ENCODE measurements at regions not wholly inside any gene's neighbourhood (a gene's known extent, or its start where the extent isn't known, plus 50 kb on each side); places are given as distances from the start of the nearest gene placed in this dataset.
"Not testable (repeated sequence)": the region's sequence is repeated elsewhere in the genome, so short reads cannot be mapped to it uniquely, and the experiment has no call there.

GRCh38 chr11:109714444-109714843, 292.5 kb downstream of the C11orf87 start:
- not testable (repeated sequence) for ATAC-seq (replicated peaks); H3K27me3 Mint-ChIP-seq; H3K4me3 Mint-ChIP-seq; H3K36me3 Mint-ChIP-seq (ENCODE audit: insufficient read depth); DNase-seq; H3K4me1 Mint-ChIP-seq (ENCODE audit: low read depth in 2 of 2); H3K27ac Mint-ChIP-seq
- H3K9me3 Mint-ChIP-seq, result peaks cover 13 to 34% of the 10 kb centered on the region in 2 donors

- H3K9me3 Mint-ChIP-seq, result peaks cover 13 to 25% of the 10 kb centered on the region in 2 donors
- H3K27me3 Mint-ChIP-seq; ATAC-seq (replicated peaks); H3K27ac Mint-ChIP-seq; H3K4me1 Mint-ChIP-seq (ENCODE audit: low read depth in 2 of 2); H3K36me3 Mint-ChIP-seq (ENCODE audit: insufficient read depth); H3K4me3 Mint-ChIP-seq; DNase-seq: not testable (repeated sequence)
These were observed 293.4 kb downstream of the C11orf87 start for GRCh38 chr11:109715424-109715823.

- Mint-ChIP-seq H3K9me3 (peaks cover 0 to 14% of the 10 kb centered on the region in 2 donors), H3K27me3 (no peaks in the 10 kb centered on the region), H3K4me1 (ENCODE audit: low read depth in 2 of 2) (no peaks in the 10 kb centered on the region), H3K27ac (no peak overlapping the region), H3K36me3 (ENCODE audit: insufficient read depth) (peaks cover 2% of the 10 kb centered on the region), H3K4me3 (no peak overlapping the region)
- no peak for ATAC-seq (replicated peaks)
- no peak for DNase-seq
These were observed 304.1 kb downstream of the C11orf87 start for GRCh38 chr11:109726061-109726460.

- Mint-ChIP-seq H3K4me3 (no peak overlapping the region), H3K36me3 (ENCODE audit: insufficient read depth) (peaks cover 2% of the 10 kb centered on the region), H3K27ac (no peak overlapping the region), H3K9me3 (peaks cover 0 to 14% of the 10 kb centered on the region in 2 donors), H3K27me3 (no peaks in the 10 kb centered on the region), H3K4me1 (ENCODE audit: low read depth in 2 of 2) (no peaks in the 10 kb centered on the region)
- ATAC-seq (replicated peaks), result no peak
- DNase-seq, result no peak
These were observed 306.1 kb downstream of the C11orf87 start for GRCh38 chr11:109728056-109728455.

GRCh38 chr11:109729761-109730160, 307.8 kb downstream of the C11orf87 start:
- H3K4me3 Mint-ChIP-seq, result no peak overlapping the region
- no peaks in the 10 kb centered on the region for H3K36me3 Mint-ChIP-seq (ENCODE audit: insufficient read depth)
- H3K27me3 Mint-ChIP-seq, result no peaks in the 10 kb centered on the region
- ATAC-seq (replicated peaks) (no peak), DNase-seq (no peak)
- H3K27ac Mint-ChIP-seq, result no peak overlapping the region
- no peaks in the 10 kb centered on the region for H3K4me1 Mint-ChIP-seq (ENCODE audit: low read depth in 2 of 2)
- peaks cover 0 to 13% of the 10 kb centered on the region in 2 donors for H3K9me3 Mint-ChIP-seq

GRCh38 chr11:109730669-109731068, 308.7 kb downstream of the C11orf87 start:
- no peak overlapping the region for H3K27ac Mint-ChIP-seq
- H3K4me3 Mint-ChIP-seq, result no peak overlapping the region
- no peaks in the 10 kb centered on the region for H3K4me1 Mint-ChIP-seq (ENCODE audit: low read depth in 2 of 2)
- ATAC-seq (replicated peaks) (no peak), DNase-seq (no peak)
- H3K9me3 Mint-ChIP-seq, result peaks cover 0 to 8% of the 10 kb centered on the region in 2 donors
- H3K27me3 Mint-ChIP-seq, result no peaks in the 10 kb centered on the region
- H3K36me3 Mint-ChIP-seq (ENCODE audit: insufficient read depth), result no peaks in the 10 kb centered on the region

- H3K4me3 Mint-ChIP-seq, result no peak overlapping the region
- H3K36me3 Mint-ChIP-seq (ENCODE audit: insufficient read depth), result no peaks in the 10 kb centered on the region
- no peaks in the 10 kb centered on the region for H3K27me3 Mint-ChIP-seq
- ATAC-seq (replicated peaks) (no peak), DNase-seq (no peak)
- no peaks in the 10 kb centered on the region for H3K4me1 Mint-ChIP-seq (ENCODE audit: low read depth in 2 of 2)
- H3K9me3 Mint-ChIP-seq, result peaks cover 0 to 8% of the 10 kb centered on the region in 2 donors
- no peak overlapping the region for H3K27ac Mint-ChIP-seq
These were observed 309.5 kb downstream of the C11orf87 start for GRCh38 chr11:109731451-109731850.

GRCh38 chr11:109733245-109733644, 311.3 kb downstream of the C11orf87 start:
- Mint-ChIP-seq H3K27ac (no peak overlapping the region), H3K4me3 (no peak overlapping the region), H3K27me3 (no peaks in the 10 kb centered on the region), H3K4me1 (ENCODE audit: low read depth in 2 of 2) (no peaks in the 10 kb centered on the region), H3K36me3 (ENCODE audit: insufficient read depth) (no peaks in the 10 kb centered on the region), H3K9me3 (peaks cover 3 to 8% of the 10 kb centered on the region in 2 donors)
- ATAC-seq (replicated peaks) (no peak), DNase-seq (no peak)

GRCh38 chr11:109734566-109734965, 312.6 kb downstream of the C11orf87 start:
- no peaks in the 10 kb centered on the region for H3K4me1 Mint-ChIP-seq (ENCODE audit: low read depth in 2 of 2)
- H3K27ac Mint-ChIP-seq, result no peak overlapping the region
- H3K27me3 Mint-ChIP-seq, result no peaks in the 10 kb centered on the region
- peaks cover 0 to 5% of the 10 kb centered on the region in 2 donors for H3K9me3 Mint-ChIP-seq
- DNase-seq, result no peak
- H3K4me3 Mint-ChIP-seq, result no peak overlapping the region
- no peaks in the 10 kb centered on the region for H3K36me3 Mint-ChIP-seq (ENCODE audit: insufficient read depth)
- no peak for ATAC-seq (replicated peaks)

GRCh38 chr11:109735128-109735527, 313.1 kb downstream of the C11orf87 start:
- ATAC-seq (replicated peaks), result no peak
- no peaks in the 10 kb centered on the region for H3K36me3 Mint-ChIP-seq (ENCODE audit: insufficient read depth)
- H3K27ac Mint-ChIP-seq, result no peak overlapping the region
- H3K4me1 Mint-ChIP-seq (ENCODE audit: low read depth in 2 of 2), result no peaks in the 10 kb centered on the region
- H3K27me3 Mint-ChIP-seq, result no peaks in the 10 kb centered on the region
- DNase-seq, result no peak
- no peak overlapping the region for H3K4me3 Mint-ChIP-seq
- H3K9me3 Mint-ChIP-seq, result peaks cover 0 to 5% of the 10 kb centered on the region in 2 donors

- no peaks in the 10 kb centered on the region for H3K36me3 Mint-ChIP-seq (ENCODE audit: insufficient read depth)
- H3K4me1 Mint-ChIP-seq (ENCODE audit: low read depth in 2 of 2), result no peaks in the 10 kb centered on the region
- H3K27ac Mint-ChIP-seq, result no peak overlapping the region
- H3K4me3 Mint-ChIP-seq, result no peak overlapping the region
- peaks cover 0 to 5% of the 10 kb centered on the region in 2 donors for H3K9me3 Mint-ChIP-seq
- no peaks in the 10 kb centered on the region for H3K27me3 Mint-ChIP-seq
- DNase-seq (no peak), ATAC-seq (replicated peaks) (no peak)
These were observed 317.4 kb downstream of the C11orf87 start for GRCh38 chr11:109739379-109739778.

GRCh38 chr11:109745996-109746625, 324.1 kb downstream of the C11orf87 start:
- ATAC-seq (replicated peaks) (no peak), DNase-seq (no peak)
- no peak overlapping the region for H3K4me3 Mint-ChIP-seq
- H3K27ac Mint-ChIP-seq, result no peak overlapping the region
- no peaks in the 10 kb centered on the region for H3K36me3 Mint-ChIP-seq (ENCODE audit: insufficient read depth)
- peaks cover 6% of the 10 kb centered on the region in 2 donors for H3K9me3 Mint-ChIP-seq
- H3K4me1 Mint-ChIP-seq (ENCODE audit: low read depth in 2 of 2), result no peaks in the 10 kb centered on the region
- H3K27me3 Mint-ChIP-seq, result no peaks in the 10 kb centered on the region

- DNase-seq (no peak), ATAC-seq (replicated peaks) (no peak)
- Mint-ChIP-seq H3K4me3 (no peak overlapping the region), H3K36me3 (ENCODE audit: insufficient read depth) (no peaks in the 10 kb centered on the region), H3K9me3 (peaks cover 6% of the 10 kb centered on the region in 2 donors), H3K27me3 (no peaks in the 10 kb centered on the region), H3K27ac (no peak overlapping the region), H3K4me1 (ENCODE audit: low read depth in 2 of 2) (no peaks in the 10 kb centered on the region)
These were observed 325.8 kb downstream of the C11orf87 start for GRCh38 chr11:109747839-109748238.

GRCh38 chr11:109749476-109749875, 327.5 kb downstream of the C11orf87 start:
- Mint-ChIP-seq H3K27ac (no peak overlapping the region), H3K27me3 (no peaks in the 10 kb centered on the region), H3K4me1 (ENCODE audit: low read depth in 2 of 2) (no peaks in the 10 kb centered on the region), H3K4me3 (no peak overlapping the region), H3K9me3 (peaks cover 6% of the 10 kb centered on the region in 2 donors), H3K36me3 (ENCODE audit: insufficient read depth) (no peaks in the 10 kb centered on the region)
- no peak for DNase-seq
- ATAC-seq (replicated peaks), result no peak
